SK-N-MC (cell line): ENCODE measurements at regions not wholly inside any gene's neighbourhood (a gene's known extent, or its start where the extent isn't known, plus 50 kb on each side); places are given as distances from the start of the nearest gene placed in this dataset.

Experiments used
- EZH2 ChIP-seq: fragments of 200-600 bp; sonication (generic); IDR thresholded peaks from one replicate; pipeline ENCODE4 v1.6.1; 2017; ENCODE audit warnings: antibody characterized with exemption
- POLR2AphosphoS5 ChIP-seq: IDR thresholded peaks from 2 replicates; pipeline ENCODE4 v1.6.1; 2012; ENCODE audit warnings: mild to moderate bottlenecking, low read depth, low read length, borderline replicate concordance

- TF ChIP-seq POLR2AphosphoS5, result no peak
- TF ChIP-seq EZH2, result no peak
Measured at GRCh38 chr12:70049596-70050360, 193.5 kb upstream of the CNOT2 start.
